Hepatocyte (in vitro differentiated cells): ENCODE measurements at regions not wholly inside any gene's neighbourhood (a gene's known extent, or its start where the extent isn't known, plus 50 kb on each side); places are given as distances from the start of the nearest gene placed in this dataset.

ENCODE experiments used
- DNase-seq: peaks from one replicate; pipeline ENCODE4 v3.0.0-alpha.2; 2016; ENCODE audit warnings: low spot score
- H2AFZ ChIP-seq: fragments of 200-600 bp; sonication (generic); 2 replicates; pipeline ENCODE4 v1.6.0; 2016; ENCODE audit warnings: antibody characterized with exemption, mild to moderate bottlenecking
- H3K27ac ChIP-seq: fragments of 200-600 bp; sonication (generic); 2 replicates; pipeline ENCODE4 v1.5.1; 2016; ENCODE audit warnings: mild to moderate bottlenecking
- H3K27me3 ChIP-seq: fragments of 200-600 bp; sonication (generic); 2 replicates; pipeline ENCODE4 v1.6.1; 2016
- H3K36me3 ChIP-seq: fragments of 200-600 bp; sonication (generic); replicated peaks from 2 replicates; pipeline ENCODE4 v1.5.1; 2016; ENCODE audit warnings: low read depth; ENCODE audit not compliant: insufficient read depth
- H3K4me1 ChIP-seq: fragments of 200-600 bp; sonication (generic); 2 replicates; pipeline ENCODE4 v1.5.1; 2016; ENCODE audit warnings: mild to moderate bottlenecking, moderate library complexity; ENCODE audit not compliant: insufficient read depth
- H3K4me2 ChIP-seq: fragments of 200-600 bp; sonication (generic); 2 replicates; pipeline ENCODE4 v1.6.0; 2016
- H3K4me3 ChIP-seq: fragments of 200-600 bp; sonication (generic); 2 replicates; pipeline ENCODE4 v1.5.1; 2016; ENCODE audit warnings: mild to moderate bottlenecking
- H3K79me2 ChIP-seq: fragments of 200-600 bp; sonication (generic); 2 replicates; pipeline ENCODE4 v1.6.0; 2017; ENCODE audit warnings: mild to moderate bottlenecking
- H3K9me2 ChIP-seq: fragments of 200-600 bp; sonication (generic); replicated peaks from 2 replicates; pipeline ENCODE4 v1.6.0; 2017; ENCODE audit warnings: mild to moderate bottlenecking; ENCODE audit not compliant: insufficient read depth
- H3K9me3 ChIP-seq: fragments of 200-600 bp; sonication (generic); 2 replicates; pipeline ENCODE4 v1.5.1; 2016; ENCODE audit warnings: low read depth, mild to moderate bottlenecking
- H4K20me1 ChIP-seq: fragments of 200-600 bp; sonication (generic); 2 replicates; pipeline ENCODE4 v1.6.0; 2016; ENCODE audit warnings: mild to moderate bottlenecking; ENCODE audit not compliant: insufficient read depth, poor library complexity, severe bottlenecking
- CTCF ChIP-seq: fragments of 200-600 bp; sonication (generic); IDR thresholded peaks from 2 replicates; pipeline ENCODE4 v1.5.1; 2016; ENCODE audit warnings: antibody characterized with exemption, mild to moderate bottlenecking; ENCODE audit not compliant: poor library complexity
- EZH2 ChIP-seq: fragments of 200-600 bp; sonication (generic); IDR thresholded peaks from 2 replicates; pipeline ENCODE4 v1.6.1; 2016; ENCODE audit warnings: antibody characterized with exemption, mild to moderate bottlenecking, borderline replicate concordance
- EZH2phosphoT487 ChIP-seq: fragments of 200-600 bp; sonication (generic); IDR thresholded peaks from one replicate; pipeline ENCODE4 v1.6.1; 2018; ENCODE audit warnings: antibody characterized with exemption, mild to moderate bottlenecking, low read depth, moderate library complexity; ENCODE audit not compliant: unreplicated experiment, severe bottlenecking
- WGBS: methylation state at CpG from one replicate; pipeline ENCODE4 v1.1.6; 2016; ENCODE audit warnings: low lambda C conversion rate; ENCODE audit errors: missing lambda C conversion rate; 5-methylcytosine and 5-hydroxymethylcytosine counted together

- Histone ChIP-seq H2AFZ (no peak overlapping the region), H3K36me3 (no peaks in the 10 kb centered on the region), H3K4me1 (peaks cover 14% of the 10 kb centered on the region), H3K79me2 (no peaks in the 10 kb centered on the region), H3K4me3 (no peak overlapping the region), H3K27ac (no peak overlapping the region), H3K27me3 (no peaks in the 10 kb centered on the region), H3K9me2 (no peaks in the 10 kb centered on the region), H3K9me3 (no peaks in the 10 kb centered on the region), H3K4me2 (no peak overlapping the region), H4K20me1 (no peaks in the 10 kb centered on the region)
- no peak for DNase-seq
- 87% methylated on average over 6 of the region's 6 CpGs for WGBS
- no peak for TF ChIP-seq EZH2phosphoT487
Observed at GRCh38 chr3:194999491-194999890, 271.5 kb downstream of the XXYLT1 start.

- 90% methylated on average over 6 of the region's 6 CpGs for WGBS
- Histone ChIP-seq H3K4me1 (peaks cover 14% of the 10 kb centered on the region), H3K9me3 (no peaks in the 10 kb centered on the region), H3K36me3 (no peaks in the 10 kb centered on the region), H3K9me2 (no peaks in the 10 kb centered on the region), H3K27me3 (no peaks in the 10 kb centered on the region), H3K27ac (no peak overlapping the region), H3K4me3 (no peak overlapping the region), H3K4me2 (no peak overlapping the region), H4K20me1 (no peaks in the 10 kb centered on the region), H2AFZ (no peak overlapping the region), H3K79me2 (no peaks in the 10 kb centered on the region)
- DNase-seq = no peak
- TF ChIP-seq EZH2 (no peak), EZH2phosphoT487 (no peak), CTCF (no peak)
Observed at GRCh38 chr3:195001261-195001660, 269.7 kb downstream of the XXYLT1 start.

- TF ChIP-seq EZH2phosphoT487 = no peak
- TF ChIP-seq EZH2 = no peak
- peak; percentile 55 for TF ChIP-seq CTCF
- H3K4me2 ChIP-seq = no peak overlapping the region
- no peaks in the 10 kb centered on the region for H3K36me3 ChIP-seq
- no peaks in the 10 kb centered on the region for H4K20me1 ChIP-seq
- peak overlapping the region; percentile 14 for H3K27ac ChIP-seq
- H3K27me3 ChIP-seq = no peaks in the 10 kb centered on the region
- H3K9me3 ChIP-seq = no peaks in the 10 kb centered on the region
- 48% methylated on average over 8 of the region's 9 CpGs for WGBS
- no peaks in the 10 kb centered on the region for H3K79me2 ChIP-seq
- H2AFZ ChIP-seq = peak overlapping the region; percentile 38
- H3K4me1 ChIP-seq = peaks cover 14% of the 10 kb centered on the region
- peak; percentile 77 for DNase-seq
- H3K4me3 ChIP-seq = no peak overlapping the region
- no peaks in the 10 kb centered on the region for H3K9me2 ChIP-seq
Observed at GRCh38 chr3:195001961-195002861, 268.7 kb downstream of the XXYLT1 start.

- H2AFZ ChIP-seq = peak overlapping the region; percentile 38
- no peak overlapping the region for H3K4me2 ChIP-seq
- H3K4me1 ChIP-seq = peaks cover 14% of the 10 kb centered on the region
- no peak for TF ChIP-seq CTCF
- no peaks in the 10 kb centered on the region for H4K20me1 ChIP-seq
- no peaks in the 10 kb centered on the region for H3K36me3 ChIP-seq
- no peak for DNase-seq
- no peaks in the 10 kb centered on the region for H3K9me2 ChIP-seq
- no peak overlapping the region for H3K4me3 ChIP-seq
- no peaks in the 10 kb centered on the region for H3K79me2 ChIP-seq
- no peaks in the 10 kb centered on the region for H3K27me3 ChIP-seq
- H3K27ac ChIP-seq = peak overlapping the region; percentile 14
- H3K9me3 ChIP-seq = no peaks in the 10 kb centered on the region
- 70% methylated on average over 13 of the region's 13 CpGs for WGBS
Observed at GRCh38 chr3:195003006-195003892, 267.7 kb downstream of the XXYLT1 start.
